Fibroblast of villous mesenchyme (primary cell): ENCODE measurements at regions not wholly inside any gene's neighbourhood (a gene's known extent, or its start where the extent isn't known, plus 50 kb on each side); places are given as distances from the start of the nearest gene placed in this dataset.

Source experiments
- DNase-seq: peaks from one replicate; pipeline ENCODE4 v3.0.0-alpha.2; 2010; ENCODE audit warnings: low read depth
- H3K4me3 ChIP-seq: 2 replicates; pipeline ENCODE4 v1.5.1; 2011; ENCODE audit warnings: low read depth, mild to moderate bottlenecking, low read length
- CTCF ChIP-seq: IDR thresholded peaks from 2 replicates; pipeline ENCODE4 v1.5.1; 2012; ENCODE audit warnings: low read depth, mild to moderate bottlenecking, low read length; ENCODE audit not compliant: insufficient read depth

DNA sequence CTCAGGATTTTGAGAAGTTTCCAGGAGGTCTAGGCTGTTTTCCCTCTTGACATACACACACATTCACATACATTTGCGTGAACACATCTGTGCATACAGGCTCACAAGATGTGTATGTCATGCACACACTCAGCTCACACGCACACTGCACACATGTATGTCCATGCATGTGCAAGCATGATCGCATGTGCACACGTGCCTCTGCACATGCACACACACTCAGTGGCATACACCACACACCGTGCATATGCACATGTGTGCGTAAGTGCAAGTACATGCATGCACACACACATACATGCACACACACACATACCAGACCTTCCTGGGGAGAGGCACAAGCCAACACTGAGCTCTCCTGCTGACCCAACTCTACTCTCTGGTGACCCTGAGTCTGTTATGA, 171.4 kb downstream of the RBFOX3 start:
- no peak for DNase-seq
- no peak for TF ChIP-seq CTCF
- H3K4me3 ChIP-seq = no peak overlapping the region

DNA sequence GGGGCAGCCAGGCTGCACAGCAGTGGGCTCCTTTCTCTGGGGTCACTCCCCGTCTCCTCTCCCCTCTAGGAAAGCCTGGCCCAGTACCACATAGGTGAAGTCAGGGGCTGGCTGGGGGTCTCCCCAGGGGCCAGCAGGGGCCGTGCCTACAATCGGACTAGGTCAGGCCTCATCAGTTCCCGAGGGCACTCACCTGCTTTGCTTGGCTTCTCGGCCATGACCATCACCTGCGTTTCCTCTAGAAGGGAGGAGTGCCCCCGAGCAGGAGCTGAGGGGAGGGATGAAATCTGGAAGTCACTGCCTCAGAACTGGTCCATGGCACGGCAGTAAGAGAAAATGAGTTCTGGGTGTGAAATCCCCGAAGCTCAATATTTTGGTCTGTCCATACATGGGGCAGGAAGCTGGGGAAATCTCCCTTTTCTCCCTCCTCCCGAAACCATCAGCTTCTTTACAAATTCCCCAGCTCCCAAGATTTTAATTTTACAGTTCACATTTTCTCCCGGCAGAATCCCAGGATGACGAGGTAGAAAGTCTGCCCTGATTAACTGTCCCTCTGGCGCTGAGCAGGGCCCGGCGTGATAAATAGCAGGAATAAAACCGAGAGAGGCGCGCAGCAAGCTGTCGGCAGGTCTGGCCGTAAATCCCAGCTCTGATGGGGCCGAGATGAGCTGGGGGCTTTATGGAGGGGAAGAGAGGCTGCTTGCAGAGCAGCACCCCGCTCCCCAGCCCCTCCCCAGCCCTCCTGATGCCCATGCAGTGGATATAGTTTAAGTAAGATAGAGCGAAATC, 172.1 kb downstream of the RBFOX3 start:
- no peak overlapping the region for H3K4me3 ChIP-seq
- no peak for TF ChIP-seq CTCF
- DNase-seq = no peak

- DNase-seq = no peak
- TF ChIP-seq CTCF = no peak
- no peak overlapping the region for H3K4me3 ChIP-seq
Measured at GRCh38 chr17:79438058-79438457, 172.8 kb downstream of the RBFOX3 start.

- TF ChIP-seq CTCF = no peak
- no peak overlapping the region for H3K4me3 ChIP-seq
- no peak for DNase-seq
Measured at GRCh38 chr17:79437081-79437480, 173.8 kb downstream of the RBFOX3 start.

DNA sequence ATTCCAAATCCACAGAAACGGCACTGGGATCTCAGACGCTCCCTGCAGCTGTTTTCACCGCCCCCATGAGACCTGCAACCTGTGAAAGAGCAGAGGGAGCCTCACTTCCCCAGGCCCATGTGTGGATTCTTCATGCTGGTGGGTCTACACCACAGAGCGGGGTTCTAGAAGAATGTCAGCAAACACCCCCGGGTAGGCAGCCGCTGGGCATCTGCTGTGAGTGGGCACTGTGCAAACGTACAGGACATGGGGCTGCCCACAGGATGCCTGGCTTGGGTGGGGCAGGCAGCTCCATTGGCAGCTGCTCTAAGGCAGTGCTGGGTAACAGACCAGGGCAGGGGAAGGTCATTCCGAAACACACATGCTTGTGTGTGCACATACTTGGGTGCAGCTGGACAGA, 174.9 kb downstream of the RBFOX3 start:
- H3K4me3 ChIP-seq = no peak overlapping the region
- no peak for TF ChIP-seq CTCF
- no peak for DNase-seq

DNA sequence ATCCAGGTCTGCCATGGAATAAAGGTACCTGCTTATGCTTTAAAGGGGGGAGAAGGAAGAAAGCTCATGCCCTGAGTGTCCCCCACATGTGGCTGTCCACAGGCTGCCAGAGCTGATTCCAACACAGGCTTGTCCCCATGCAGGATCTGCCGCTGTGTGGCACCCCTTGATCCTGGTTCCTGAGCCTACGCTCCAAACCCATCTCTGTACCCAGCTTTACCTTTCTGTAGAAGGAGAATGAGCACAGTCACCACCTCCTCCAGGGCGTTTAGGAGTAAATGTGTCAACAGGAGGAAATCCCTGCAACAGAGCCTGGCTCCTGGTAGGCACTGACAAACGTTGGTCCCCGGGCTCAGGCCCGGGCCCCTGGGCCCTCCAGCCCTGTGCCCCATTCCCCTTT, 175.6 kb downstream of the RBFOX3 start:
- no peak for DNase-seq
- H3K4me3 ChIP-seq = no peak overlapping the region
- no peak for TF ChIP-seq CTCF

- H3K4me3 ChIP-seq = no peak overlapping the region
- TF ChIP-seq CTCF = no peak
Measured at GRCh38 chr17:79434215-79434614, 176.6 kb downstream of the RBFOX3 start.

More at GRCh38 chr17:79434215-79434614, 176.6 kb downstream of the RBFOX3 start:
- no peak for DNase-seq
